Activated T-cell treated with anti-CD3 and anti-CD28 coated beads for 1 hour (primary cell): ENCODE measurements at regions not wholly inside any gene's neighbourhood (a gene's known extent, or its start where the extent isn't known, plus 50 kb on each side); places are given as distances from the start of the nearest gene placed in this dataset.

Source experiments
- DNase-seq: peaks from one replicate; pipeline ENCODE4 v3.0.0-alpha.2; 2020; ENCODE audit warnings: low read depth

GRCh38 chr5:32503261-32503660 is 58.7 kb upstream of the ZFR start:
- no peak for DNase-seq

DNA sequence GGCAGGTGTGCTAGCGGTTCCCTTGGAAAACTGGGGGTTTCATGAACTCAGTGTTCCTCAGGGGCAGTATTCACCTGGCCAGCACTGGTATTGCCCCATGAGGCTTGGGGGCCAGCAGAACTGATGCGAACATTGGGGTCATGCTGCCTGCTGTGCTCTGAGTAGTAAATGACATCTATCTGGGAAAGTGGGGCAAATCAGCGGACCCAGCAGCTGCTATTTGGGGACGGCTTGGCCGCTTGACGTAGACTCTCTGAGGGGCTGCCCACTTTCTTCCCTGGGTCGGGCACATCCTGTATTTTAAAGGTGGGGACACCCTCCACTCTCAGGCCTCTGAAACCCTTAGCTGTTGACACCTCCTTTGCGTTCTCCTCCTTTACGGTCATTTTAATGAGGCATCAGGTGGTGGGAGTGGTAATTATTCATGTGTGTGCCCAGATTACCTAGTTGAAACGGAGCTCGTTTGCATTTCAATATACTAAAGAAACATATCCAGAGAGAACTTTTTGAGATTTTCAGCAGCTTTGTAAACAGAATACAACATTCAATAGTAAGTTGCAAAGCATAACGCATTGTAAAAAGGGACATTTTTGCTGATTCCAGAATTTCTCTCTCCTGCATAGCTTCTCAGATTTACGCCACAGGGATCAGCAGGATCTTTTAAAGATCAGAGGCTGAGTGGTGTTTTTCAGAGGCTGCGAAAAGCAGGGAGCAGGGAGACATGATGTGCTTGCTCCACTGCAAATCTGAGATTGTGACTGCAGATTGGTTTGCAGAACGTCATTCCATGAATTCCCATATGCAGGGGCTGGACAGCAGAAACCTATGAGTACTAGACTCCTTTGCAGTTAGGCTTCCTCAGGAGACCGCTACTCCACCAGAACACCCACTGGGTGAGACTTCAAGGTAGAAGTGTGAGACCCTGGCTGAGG is 56.8 kb upstream of the ZFR start:
- DNase-seq, result no peak

DNA sequence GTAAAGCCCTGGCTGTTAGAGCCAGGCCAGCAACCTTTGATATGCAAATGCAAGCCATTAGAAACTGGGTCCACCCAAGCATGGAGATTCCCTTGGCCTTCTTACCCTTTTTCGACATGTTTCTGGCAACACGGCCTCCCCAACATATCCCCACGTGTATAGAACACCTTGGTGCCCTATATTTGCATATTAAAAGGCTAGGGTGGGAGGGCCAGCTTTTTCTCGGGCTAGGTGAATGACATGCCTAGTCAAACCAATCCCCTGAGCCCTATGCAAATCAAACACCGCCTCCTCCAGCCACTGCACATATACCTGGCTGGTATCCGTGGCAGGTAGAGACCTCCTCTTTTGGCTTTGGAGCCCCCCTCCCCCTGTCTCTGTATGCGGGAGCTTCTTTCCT is 55.6 kb upstream of the ZFR start:
- no peak for DNase-seq

GRCh38 chr5:32499261-32499660 is 54.7 kb upstream of the ZFR start:
- no peak for DNase-seq

DNA sequence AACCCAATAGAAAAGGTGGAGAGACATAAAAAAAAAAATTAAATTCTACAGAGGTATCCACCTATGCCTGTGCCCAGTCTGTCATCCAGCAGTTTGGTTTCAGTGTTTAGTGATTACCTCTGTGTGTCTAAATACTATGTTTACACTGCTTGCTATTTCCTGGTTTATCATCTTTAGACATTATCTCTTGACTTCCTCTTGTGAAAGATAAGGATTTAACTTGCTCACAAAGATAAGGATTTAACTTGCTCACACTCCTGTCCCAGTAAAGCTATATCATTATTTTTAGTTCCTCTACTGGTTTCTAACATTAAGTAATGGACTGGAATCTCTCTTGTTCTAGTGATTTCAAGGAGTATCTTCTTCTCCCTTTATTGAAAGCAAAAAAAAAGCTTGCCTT is 53.9 kb upstream of the ZFR start:
- DNase-seq, result no peak

DNA sequence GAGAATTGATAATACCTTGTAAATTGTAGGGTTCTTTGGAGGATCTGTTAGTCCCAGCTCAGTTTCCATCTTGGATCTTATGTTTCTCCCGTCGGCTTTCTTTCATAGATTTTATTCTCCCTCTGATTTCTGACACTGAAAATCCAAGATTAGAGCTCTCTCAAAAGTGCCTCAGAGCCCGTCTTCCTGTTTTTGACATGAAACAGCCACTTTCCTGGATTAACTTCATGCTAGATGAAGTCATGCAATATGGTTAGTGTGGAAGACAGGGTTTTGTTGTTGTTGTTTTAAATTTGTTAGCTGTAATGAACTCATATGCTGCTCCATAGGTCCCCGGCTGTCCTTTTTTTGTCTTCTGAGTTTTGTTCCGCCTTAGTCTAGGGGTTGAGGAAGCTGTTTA is 51.6 kb upstream of the ZFR start:
- DNase-seq, result no peak

DNA sequence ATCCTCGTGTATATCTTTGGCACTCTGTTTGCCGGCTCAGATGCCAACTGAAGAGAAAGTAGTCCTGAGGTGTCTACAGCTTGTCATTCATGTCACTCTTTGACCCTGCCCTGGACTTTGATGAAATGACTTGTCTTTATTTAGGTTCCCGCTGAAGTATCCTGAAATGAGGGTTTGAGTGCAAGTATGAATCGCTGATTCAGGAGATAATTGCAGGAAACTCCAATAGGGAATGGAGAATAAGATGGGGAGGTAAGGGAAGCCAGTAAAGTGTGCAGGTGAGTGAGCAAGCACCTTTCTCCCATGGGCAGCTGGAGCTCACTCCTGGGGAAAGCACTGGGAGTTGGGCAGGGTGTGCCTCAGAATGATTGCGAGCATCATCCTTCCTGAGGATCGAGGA is 50.3 kb upstream of the ZFR start:
- no peak for DNase-seq
